Testis (tissue), 2 donors: ENCODE measurements at regions not wholly inside any gene's neighbourhood (a gene's known extent, or its start where the extent isn't known, plus 50 kb on each side); places are given as distances from the start of the nearest gene placed in this dataset.

Experiments used
- DNase-seq: peaks from one replicate; pipeline ENCODE4 v3.0.0-alpha.2; 2019
- H3K27ac ChIP-seq, 2 donors: fragments of 200-600 bp; sonication (generic); one replicate each; pipeline ENCODE4 v1.5.1; 2019
- H3K27me3 ChIP-seq: fragments of 200-600 bp; sonication (generic); one replicate; pipeline ENCODE4 v1.5.1; 2019
- H3K36me3 ChIP-seq: fragments of 200-600 bp; sonication (generic); one replicate; pipeline ENCODE4 v1.5.1; 2017; ENCODE audit warnings: low read depth; ENCODE audit errors: missing control alignments
- H3K4me1 ChIP-seq: fragments of 200-600 bp; sonication (generic); one replicate; pipeline ENCODE4 v1.5.1; 2019
- H3K4me3 ChIP-seq, 2 donors: fragments of 200-600 bp; sonication (generic); one replicate each; pipeline ENCODE4 v1.5.1; 2017 to 2019
- H3K9me3 ChIP-seq: fragments of 200-600 bp; sonication (generic); one replicate; pipeline ENCODE4 v1.5.1; 2017
- POLR2A ChIP-seq: fragments of 450-650 bp; IDR thresholded peaks from one replicate; pipeline ENCODE4 v1.6.1; 2017; ENCODE audit warnings: antibody characterized with exemption, mild to moderate bottlenecking, moderate library complexity
- WGBS, 2 donors: methylation state at CpG; one replicate each; pipeline ENCODE4 v1.1.5; 2018; 5-methylcytosine and 5-hydroxymethylcytosine counted together
- intact Hi-C: fragments of 100-400 bp; cut with DNase I; formaldehyde crosslinking; loops from one replicate; pipeline ENCODE4 v1.15.1; 2023; ENCODE audit warnings: low total_unique reads
- TF ChIP-seq, protein P1 (sequence below), 3 experiments: fragments of 450-650 bp in 2 of 3; fragments of 200-600 bp in 1 of 3; sonication (generic) in 1 of 3; IDR thresholded peaks; one replicate each; pipeline ENCODE4 v1.5.1; 2016 to 2019; ENCODE audit warnings: antibody characterized with exemption in 3 of 3, mild to moderate bottlenecking in 2 of 3, moderate library complexity in 1 of 3

DNA sequence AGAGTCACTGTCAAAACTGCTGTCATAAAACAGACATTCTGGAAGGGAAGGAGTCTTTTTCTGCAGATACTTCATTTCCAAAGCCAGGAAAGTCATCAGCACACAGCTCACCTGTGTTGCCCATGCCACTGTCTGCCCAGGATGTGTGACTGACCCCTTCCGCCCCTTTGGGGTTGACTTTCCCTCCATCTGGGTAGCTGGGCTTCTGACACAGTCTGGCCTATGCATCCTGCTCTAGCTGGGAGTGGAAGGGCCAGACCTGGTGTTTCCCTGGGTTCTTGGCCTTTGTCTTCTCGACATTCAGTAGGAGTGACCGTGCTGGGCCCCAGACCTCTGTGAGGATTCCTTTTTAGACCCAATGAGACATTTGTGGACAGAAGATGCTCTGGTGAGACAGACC is 378.9 kb upstream of the NUPR2 start:
- WGBS, 2 donors: 56 to 70% methylated on average over 3 of the region's 3 CpGs
- H3K27me3 ChIP-seq: no peaks in the 10 kb centered on the region

DNA sequence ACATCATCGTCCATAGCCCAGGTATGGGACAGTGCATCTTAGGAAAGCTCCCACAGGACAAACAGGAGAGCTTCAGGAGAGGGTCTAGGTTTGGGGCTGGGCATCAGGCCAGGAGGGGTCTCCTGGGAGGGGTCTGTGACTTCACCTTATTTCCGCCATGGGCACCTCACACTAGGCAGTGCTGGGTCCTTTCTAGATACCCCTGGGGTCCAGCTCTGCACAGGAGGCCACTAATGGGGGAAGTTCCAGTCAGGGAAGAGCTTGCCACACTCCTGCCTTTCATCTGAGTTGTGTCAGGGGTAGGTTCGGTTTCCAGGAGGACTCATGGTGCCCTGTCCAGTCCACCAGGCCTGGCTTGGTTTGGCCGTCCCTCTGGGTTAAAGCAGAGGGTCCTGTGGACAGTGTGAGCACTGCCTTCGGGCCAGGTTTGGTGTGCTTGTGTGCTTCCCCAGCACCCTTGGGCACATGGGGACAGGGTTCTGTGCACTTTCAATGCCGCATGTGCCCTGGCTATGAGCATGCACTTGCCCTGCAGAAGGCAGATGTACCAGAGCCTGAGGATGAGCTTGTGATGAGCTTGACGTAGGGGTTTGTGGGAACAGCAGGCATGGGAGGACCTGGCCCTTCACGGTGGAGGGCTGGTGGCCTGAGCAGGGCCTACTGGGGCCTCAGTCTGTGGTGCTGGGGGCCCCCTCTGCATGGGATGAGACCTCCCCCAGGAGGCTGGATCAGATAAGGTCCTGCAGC is 377.7 kb upstream of the NUPR2 start:
- intact Hi-C loops: no loop called here
- no peak overlapping the region for H3K27ac ChIP-seq
- TF ChIP-seq, protein P1, sequence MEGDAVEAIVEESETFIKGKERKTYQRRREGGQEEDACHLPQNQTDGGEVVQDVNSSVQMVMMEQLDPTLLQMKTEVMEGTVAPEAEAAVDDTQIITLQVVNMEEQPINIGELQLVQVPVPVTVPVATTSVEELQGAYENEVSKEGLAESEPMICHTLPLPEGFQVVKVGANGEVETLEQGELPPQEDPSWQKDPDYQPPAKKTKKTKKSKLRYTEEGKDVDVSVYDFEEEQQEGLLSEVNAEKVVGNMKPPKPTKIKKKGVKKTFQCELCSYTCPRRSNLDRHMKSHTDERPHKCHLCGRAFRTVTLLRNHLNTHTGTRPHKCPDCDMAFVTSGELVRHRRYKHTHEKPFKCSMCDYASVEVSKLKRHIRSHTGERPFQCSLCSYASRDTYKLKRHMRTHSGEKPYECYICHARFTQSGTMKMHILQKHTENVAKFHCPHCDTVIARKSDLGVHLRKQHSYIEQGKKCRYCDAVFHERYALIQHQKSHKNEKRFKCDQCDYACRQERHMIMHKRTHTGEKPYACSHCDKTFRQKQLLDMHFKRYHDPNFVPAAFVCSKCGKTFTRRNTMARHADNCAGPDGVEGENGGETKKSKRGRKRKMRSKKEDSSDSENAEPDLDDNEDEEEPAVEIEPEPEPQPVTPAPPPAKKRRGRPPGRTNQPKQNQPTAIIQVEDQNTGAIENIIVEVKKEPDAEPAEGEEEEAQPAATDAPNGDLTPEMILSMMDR (IDR thresholded peaks at IDR 0.05): no peak
- no peak for TF ChIP-seq POLR2A
- H3K4me3 ChIP-seq: no peak overlapping the region
- H3K9me3 ChIP-seq: no peaks in the 10 kb centered on the region
- no peaks in the 10 kb centered on the region for H3K36me3 ChIP-seq
- no peaks in the 10 kb centered on the region for H3K27me3 ChIP-seq
- WGBS, 2 donors: 57 to 86% methylated on average over 3 to 8 of the region's 8 CpGs
- DNase-seq: no peak
- H3K4me1 ChIP-seq: no peaks in the 10 kb centered on the region

More for the DNA sequence above, 378.9 kb upstream of the NUPR2 start:
- no peak for TF ChIP-seq POLR2A
- TF ChIP-seq, protein P1 (IDR thresholded peaks at IDR 0.05): no peak
- intact Hi-C loops: no loop called here
- Histone ChIP-seq H3K36me3 (no peaks in the 10 kb centered on the region), H3K4me3 (no peak overlapping the region), H3K9me3 (no peaks in the 10 kb centered on the region), H3K4me1 (no peaks in the 10 kb centered on the region), H3K27ac (no peak overlapping the region)
- DNase-seq: no peak

DNA sequence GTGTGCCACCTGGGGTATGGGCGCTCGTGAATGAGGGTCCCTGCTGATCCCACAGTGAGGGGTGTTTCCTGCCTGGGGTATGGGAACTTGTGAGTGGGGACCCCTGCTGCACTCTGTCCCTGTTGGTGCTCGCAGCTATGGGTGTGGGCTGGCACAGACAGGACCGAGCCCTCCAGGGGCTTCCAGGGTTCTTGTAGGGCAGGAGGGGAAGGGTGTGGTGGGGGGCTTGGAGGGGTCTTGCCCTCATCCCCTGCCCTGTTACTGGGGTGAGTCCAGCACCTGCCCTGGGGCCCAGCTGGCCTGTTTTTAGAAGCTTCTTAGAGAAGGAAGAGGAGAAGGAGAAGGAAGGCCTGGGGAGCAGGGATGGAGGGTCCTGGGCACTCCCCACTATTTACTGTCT is 377.0 kb upstream of the NUPR2 start:
- intact Hi-C loops: no loop called here
- WGBS, 2 donors: 80 to 87% methylated on average over 1 to 4 of the region's 4 CpGs
- no peaks in the 10 kb centered on the region for H3K9me3 ChIP-seq

DNA sequence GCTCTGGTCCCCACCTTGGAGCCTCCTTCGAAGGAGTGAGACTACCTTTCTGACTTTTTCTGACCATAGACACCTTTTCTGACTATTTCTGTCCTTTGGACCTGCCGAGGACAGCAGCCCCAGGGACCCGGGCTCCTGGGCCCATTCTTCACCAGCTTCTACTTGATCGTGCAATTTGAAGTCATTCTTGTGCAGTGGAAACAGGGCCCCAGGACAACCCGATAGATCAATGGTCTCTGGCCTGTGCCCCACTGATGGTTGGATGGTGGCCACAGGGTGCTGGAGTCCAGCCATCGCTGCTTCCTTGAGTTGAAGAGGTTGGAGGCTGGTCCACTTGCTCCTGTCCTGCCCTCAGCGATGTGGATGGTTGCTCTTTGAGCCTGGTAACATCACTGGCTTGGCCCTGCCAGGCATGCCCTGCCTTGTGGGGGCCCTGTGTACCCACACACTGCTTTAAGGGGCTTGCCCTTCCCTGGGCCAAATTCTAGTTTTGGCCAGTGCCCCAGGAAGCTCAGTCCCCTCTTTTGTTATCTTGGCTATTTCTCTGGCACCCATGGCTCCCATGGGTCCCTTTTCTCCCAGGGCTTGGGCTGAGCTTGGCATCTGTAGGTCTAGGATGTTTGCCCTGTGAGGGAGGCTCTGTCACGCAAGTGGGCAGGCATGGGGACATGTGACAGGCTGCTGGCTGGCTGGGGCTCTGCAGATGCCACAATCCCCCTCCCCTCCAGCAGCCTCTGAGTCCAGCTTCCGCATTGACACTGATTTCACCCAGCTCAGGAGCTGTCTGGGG is 375.6 kb upstream of the NUPR2 start:
- TF ChIP-seq, protein P1 (IDR thresholded peaks at IDR 0.05): no peak
- no peak for TF ChIP-seq POLR2A
- H3K9me3 ChIP-seq: no peaks in the 10 kb centered on the region
- no peak for DNase-seq
- no peaks in the 10 kb centered on the region for H3K36me3 ChIP-seq
- H3K27me3 ChIP-seq: no peaks in the 10 kb centered on the region
- no peak overlapping the region for H3K27ac ChIP-seq
- no peak overlapping the region for H3K4me3 ChIP-seq
- intact Hi-C loops: no loop called here
- no peaks in the 10 kb centered on the region for H3K4me1 ChIP-seq
- 76 to 80% methylated on average over 4 to 9 of the region's 9 CpGs for WGBS, 2 donors

More for the DNA sequence above, 377.0 kb upstream of the NUPR2 start:
- H3K4me3 ChIP-seq: no peak overlapping the region
- TF ChIP-seq, protein P1 (IDR thresholded peaks at IDR 0.05): no peak
- no peak for TF ChIP-seq POLR2A
- no peak for DNase-seq
- H3K27me3 ChIP-seq: no peaks in the 10 kb centered on the region
- H3K36me3 ChIP-seq: no peaks in the 10 kb centered on the region
- H3K4me1 ChIP-seq: no peaks in the 10 kb centered on the region
- H3K27ac ChIP-seq: no peak overlapping the region
